Lung (tissue), 11 donors: ENCODE measurements at regions not wholly inside any gene's neighbourhood (a gene's known extent, or its start where the extent isn't known, plus 50 kb on each side); places are given as distances from the start of the nearest gene placed in this dataset.

Experiments
- ATAC-seq: fragments of 200-7000 bp; cut with Tn5 transposase; one replicate; pipeline ENCODE4 v1.9.1; 2020; ENCODE audit warnings: moderate number of reproducible peaks; ENCODE audit not compliant: insufficient read depth, low FRiP score
- DNase-seq, 3 donors: peaks; one replicate each; pipeline ENCODE4 v3.0.0-alpha.2; 2013 to 2017
- H3K27ac ChIP-seq, 2 donors: one replicate each; pipeline ENCODE4 v1.5.1; 2013; ENCODE audit warnings: mild to moderate bottlenecking in 2 of 2, moderate library complexity in 2 of 2, control low read depth in 1 of 2, inconsistent platforms in 1 of 2, low read depth in 1 of 2, low read length in 1 of 2
- H3K27me3 ChIP-seq, 3 donors: one replicate each; pipeline ENCODE4 v1.5.1; 2013; ENCODE audit warnings: low read length in 2 of 3; ENCODE audit not compliant: control insufficient read depth in 3 of 3, insufficient read depth in 3 of 3
- H3K36me3 ChIP-seq, 4 donors: one replicate each; pipeline ENCODE4 v1.5.1; 2013; ENCODE audit warnings: low read length in 4 of 4, mild to moderate bottlenecking in 1 of 4, moderate library complexity in 1 of 4; ENCODE audit not compliant: control insufficient read depth in 4 of 4, insufficient read depth in 4 of 4
- H3K4me1 ChIP-seq, 5 donors: one replicate each; pipeline ENCODE4 v1.5.1; 2013; ENCODE audit warnings: low read length in 5 of 5, mild to moderate bottlenecking in 2 of 5, moderate library complexity in 1 of 5; ENCODE audit not compliant: control insufficient read depth in 5 of 5, insufficient read depth in 5 of 5
- H3K4me3 ChIP-seq: one replicate; pipeline ENCODE4 v1.5.1; 2013; ENCODE audit warnings: mild to moderate bottlenecking, control low read depth, moderate library complexity
- H3K9ac ChIP-seq, 2 donors: one replicate each; pipeline ENCODE4 v1.5.1; 2013; ENCODE audit warnings: low read length in 2 of 2, control low read depth in 1 of 2; ENCODE audit not compliant: insufficient read depth in 1 of 2
- H3K9me3 ChIP-seq, 4 donors: one replicate each; pipeline ENCODE4 v1.5.1; 2013; ENCODE audit warnings: low read length in 3 of 4, mild to moderate bottlenecking in 1 of 4, moderate library complexity in 1 of 4; ENCODE audit not compliant: control insufficient read depth in 4 of 4, insufficient read depth in 3 of 4
- WGBS, 2 donors: extraction: QIAGEN DNeasy Blood & Tissue Kit; methylation state at CpG; one replicate each; pipeline ENCODE4 v1.1.7; 2013; 5-methylcytosine and 5-hydroxymethylcytosine counted together
- TF ChIP-seq, protein P1 (sequence below): IDR thresholded peaks from 2 replicates; pipeline ENCODE4 v1.5.1; 2012; ENCODE audit warnings: mild to moderate bottlenecking; ENCODE audit errors: control extremely low read depth, extremely low read depth
- donor health status: control.
- donor health status: control.
- donor health status: Bipolar disorder and iron deficiency.
- donor health status: healthy.
- donor health status: DM: yes; HTN: yes; CAD: no.

DNA sequence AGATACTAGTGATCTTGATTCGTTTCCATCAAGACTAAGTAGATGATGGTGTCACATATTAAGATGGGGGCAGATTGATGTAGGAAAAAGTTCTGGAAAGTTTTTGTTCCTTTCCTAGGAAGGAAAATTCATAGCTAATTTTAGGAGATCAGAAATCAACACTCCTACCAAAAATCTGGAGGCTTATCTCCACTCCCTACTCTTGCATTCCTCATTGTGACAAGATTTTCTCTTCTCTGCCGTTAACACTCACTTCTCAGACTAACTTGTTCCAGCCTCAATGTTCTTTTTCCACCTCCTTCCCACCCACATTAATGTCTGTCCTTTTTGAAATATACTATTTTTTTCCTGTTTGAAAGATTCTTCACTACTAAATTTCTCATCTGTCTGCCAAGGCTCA is 851.9 kb upstream of the GHITM start:
- H3K9ac ChIP-seq = no peak overlapping the region
- no peak for DNase-seq
- H3K36me3 ChIP-seq = no peaks in the 10 kb centered on the region
- H3K4me3 ChIP-seq = no peak overlapping the region
- TF ChIP-seq, protein P1, sequence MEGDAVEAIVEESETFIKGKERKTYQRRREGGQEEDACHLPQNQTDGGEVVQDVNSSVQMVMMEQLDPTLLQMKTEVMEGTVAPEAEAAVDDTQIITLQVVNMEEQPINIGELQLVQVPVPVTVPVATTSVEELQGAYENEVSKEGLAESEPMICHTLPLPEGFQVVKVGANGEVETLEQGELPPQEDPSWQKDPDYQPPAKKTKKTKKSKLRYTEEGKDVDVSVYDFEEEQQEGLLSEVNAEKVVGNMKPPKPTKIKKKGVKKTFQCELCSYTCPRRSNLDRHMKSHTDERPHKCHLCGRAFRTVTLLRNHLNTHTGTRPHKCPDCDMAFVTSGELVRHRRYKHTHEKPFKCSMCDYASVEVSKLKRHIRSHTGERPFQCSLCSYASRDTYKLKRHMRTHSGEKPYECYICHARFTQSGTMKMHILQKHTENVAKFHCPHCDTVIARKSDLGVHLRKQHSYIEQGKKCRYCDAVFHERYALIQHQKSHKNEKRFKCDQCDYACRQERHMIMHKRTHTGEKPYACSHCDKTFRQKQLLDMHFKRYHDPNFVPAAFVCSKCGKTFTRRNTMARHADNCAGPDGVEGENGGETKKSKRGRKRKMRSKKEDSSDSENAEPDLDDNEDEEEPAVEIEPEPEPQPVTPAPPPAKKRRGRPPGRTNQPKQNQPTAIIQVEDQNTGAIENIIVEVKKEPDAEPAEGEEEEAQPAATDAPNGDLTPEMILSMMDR = no peak
- no peaks in the 10 kb centered on the region for H3K27me3 ChIP-seq
- H3K9me3 ChIP-seq = peaks cover 0 to 2% (median 0%) of the 10 kb centered on the region in 4 donors
- H3K4me1 ChIP-seq = no peaks in the 10 kb centered on the region
- 81 to 87% methylated on average over 2 of the region's 2 CpGs for WGBS, 2 donors
- no peak for ATAC-seq
- no peak overlapping the region for H3K27ac ChIP-seq

DNA sequence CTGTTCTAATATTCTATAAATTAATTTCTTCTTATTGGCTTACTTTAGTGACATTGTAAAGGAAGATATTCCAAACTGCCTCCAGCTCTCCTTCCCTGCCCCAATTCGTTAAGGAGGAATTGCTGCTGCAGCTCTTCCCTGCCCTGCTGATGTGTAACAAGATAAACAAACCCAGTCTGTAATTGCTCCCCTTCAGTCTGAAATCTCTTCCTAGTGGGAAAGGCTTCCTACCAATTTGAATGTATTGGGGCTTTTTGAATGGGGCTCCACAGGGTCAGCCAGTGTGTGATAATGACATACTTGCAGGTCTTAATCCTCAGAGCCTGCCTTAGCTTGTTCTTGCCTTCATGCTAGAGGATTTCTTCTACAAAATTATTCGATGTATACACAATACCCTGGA is 849.9 kb upstream of the GHITM start:
- 40 to 45% methylated on average over 2 of the region's 2 CpGs for WGBS, 2 donors
- Histone ChIP-seq H3K36me3 (no peaks in the 10 kb centered on the region), H3K9ac (no peak overlapping the region), H3K4me3 (no peak overlapping the region), H3K4me1 (no peaks in the 10 kb centered on the region), H3K9me3 (peaks cover 0 to 2% (median 0%) of the 10 kb centered on the region in 4 donors), H3K27ac (no peak overlapping the region), H3K27me3 (no peaks in the 10 kb centered on the region)
- no peak for DNase-seq
- no peak for ATAC-seq
- TF ChIP-seq, protein P1 = no peak

DNA sequence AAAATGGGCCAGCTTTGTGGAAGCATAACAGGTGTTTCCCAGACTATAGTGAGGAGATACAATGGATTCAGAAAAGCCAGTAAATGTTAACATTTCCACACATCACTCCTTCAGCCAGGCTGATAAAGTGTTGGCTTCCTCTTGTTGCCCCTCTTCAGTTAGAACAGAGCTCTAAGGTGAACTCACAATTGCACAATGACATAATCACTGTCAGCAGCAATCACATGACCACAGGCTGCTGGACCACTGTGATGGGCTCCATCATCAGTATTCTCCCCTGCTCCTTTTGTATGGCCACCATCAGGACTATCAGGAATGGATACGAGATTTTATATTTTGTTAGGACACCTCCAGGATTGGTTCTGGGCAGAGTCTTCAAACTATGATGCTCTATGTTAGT is 849.4 kb upstream of the GHITM start:
- no peak overlapping the region for H3K4me3 ChIP-seq
- TF ChIP-seq, protein P1 = no peak
- no peak overlapping the region for H3K9ac ChIP-seq
- DNase-seq = no peak
- peaks cover 0 to 2% (median 0%) of the 10 kb centered on the region in 4 donors for H3K9me3 ChIP-seq
- no peaks in the 10 kb centered on the region for H3K4me1 ChIP-seq
- no peak overlapping the region for H3K27ac ChIP-seq
- H3K36me3 ChIP-seq = no peaks in the 10 kb centered on the region
- no peaks in the 10 kb centered on the region for H3K27me3 ChIP-seq
- 79 to 87% methylated on average over 1 of the region's 1 CpG for WGBS, 2 donors
- ATAC-seq = no peak

DNA sequence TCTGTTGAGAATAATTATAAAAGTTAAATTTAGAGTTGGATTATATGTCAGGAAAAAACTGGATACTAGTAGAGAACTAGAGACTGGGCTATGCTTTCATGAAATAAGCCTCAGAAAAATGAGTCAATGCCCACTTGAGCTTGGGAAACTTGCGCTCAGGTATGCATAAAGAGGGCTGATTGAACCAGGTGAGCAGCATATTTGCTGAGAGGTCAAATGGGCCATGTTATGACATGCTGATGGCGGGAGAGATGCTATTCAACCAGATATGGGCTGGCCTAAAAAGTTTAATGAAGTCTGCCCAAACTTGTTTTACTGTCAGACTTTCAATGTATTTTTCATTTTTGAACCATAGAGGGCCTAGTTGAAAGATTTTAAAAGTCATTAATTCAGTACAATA is 837.6 kb upstream of the GHITM start:
- Histone ChIP-seq H3K4me3 (no peak overlapping the region), H3K9ac (no peak overlapping the region), H3K27me3 (no peaks in the 10 kb centered on the region), H3K36me3 (no peaks in the 10 kb centered on the region), H3K4me1 (no peaks in the 10 kb centered on the region), H3K27ac (no peak overlapping the region), H3K9me3 (no peaks in the 10 kb centered on the region)
- TF ChIP-seq, protein P1 = no peak
- WGBS, 2 donors = 68 to 82% methylated on average over 2 of the region's 2 CpGs
- ATAC-seq = no peak
- DNase-seq = peak in 1 of 3 donors; percentile 14
